ENCODE measurements at regions not wholly inside any gene's neighbourhood (a gene's known extent, or its start where the extent isn't known, plus 50 kb on each side); places are given as distances from the start of the nearest gene placed in this dataset.

GRCh38 chr18:60753753-60754152 is 381.2 kb upstream of the MC4R start:
- intact Hi-C loops (cut with micrococcal nuclease): no loop called here
- H3K27me3 Mint-ChIP-seq (ENCODE audit: low read depth): no peaks in the 10 kb centered on the region

DNA sequence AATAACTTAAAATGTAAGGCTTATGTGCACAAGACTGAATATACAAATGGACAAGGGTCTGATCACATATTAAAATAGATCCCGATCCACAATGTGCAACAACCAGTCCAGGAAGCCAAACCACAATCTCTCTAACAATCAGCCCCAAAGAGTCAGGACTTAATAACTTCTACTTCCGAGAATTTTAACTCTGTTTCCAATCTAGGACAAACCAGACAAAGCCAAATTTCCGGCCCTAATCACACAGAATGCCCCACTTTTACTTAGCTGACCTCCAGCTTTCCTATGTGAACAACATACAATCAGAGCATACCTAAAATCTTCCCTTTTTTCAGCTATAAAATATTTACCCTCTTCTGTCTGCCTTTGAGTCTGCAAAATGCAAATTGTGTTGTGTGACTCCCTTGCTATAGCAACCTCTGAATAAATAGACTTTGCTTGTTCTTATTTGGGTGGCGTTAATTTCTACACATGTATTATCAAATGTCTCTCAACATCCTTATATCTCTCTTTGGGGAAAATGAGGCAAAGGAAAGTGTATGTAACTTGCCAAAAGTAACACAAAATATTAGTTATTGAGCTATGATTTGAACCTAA is 381.9 kb upstream of the MC4R start:
- H3K27me3 Mint-ChIP-seq (ENCODE audit: low read depth): no peaks in the 10 kb centered on the region
- intact Hi-C loops (cut with micrococcal nuclease): no loop called here
- no peak overlapping the region for H3K4me3 Mint-ChIP-seq
- CTCF ChIA-PET: interaction anchor here (1.5 kb wide), 1 partner anchor 9 kb away, joined by 4 read pairs; no protein-coding TSS in a partner anchor
- H3K9me3 Mint-ChIP-seq: peaks cover 2% of the 10 kb centered on the region
- H3K4me1 Mint-ChIP-seq (ENCODE audit: low read depth): no peaks in the 10 kb centered on the region
- no peak for DNase-seq
- H3K27ac Mint-ChIP-seq: no peak overlapping the region
- H3K36me3 Mint-ChIP-seq (ENCODE audit: low read depth): no peaks in the 10 kb centered on the region

More at GRCh38 chr18:60753753-60754152, 381.2 kb upstream of the MC4R start:
- CTCF ChIA-PET: no interaction called here
- Mint-ChIP-seq H3K27ac (no peak overlapping the region), H3K4me1 (ENCODE audit: low read depth) (no peaks in the 10 kb centered on the region), H3K9me3 (peaks cover 2% of the 10 kb centered on the region), H3K36me3 (ENCODE audit: low read depth) (no peaks in the 10 kb centered on the region), H3K4me3 (no peak overlapping the region)
- no peak for DNase-seq

DNA sequence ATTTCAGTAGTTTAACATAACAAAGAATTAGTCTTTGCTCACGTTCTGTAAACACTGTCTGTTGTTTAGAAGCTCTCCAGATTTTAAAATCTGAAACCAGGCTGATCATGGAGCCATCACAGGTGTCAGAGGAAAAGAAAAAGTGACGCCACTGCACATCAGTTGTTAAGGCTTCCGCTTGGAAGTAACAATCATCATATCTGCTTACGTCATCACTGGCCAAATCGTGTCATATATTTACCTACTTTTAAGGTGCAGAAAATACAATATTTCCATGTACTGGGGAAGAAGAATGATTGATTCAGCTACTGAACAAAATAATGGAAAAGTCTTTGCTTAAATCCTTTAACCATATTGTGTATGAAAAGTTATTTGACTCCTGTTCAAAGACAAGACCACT is 382.6 kb upstream of the MC4R start:
- no peaks in the 10 kb centered on the region for H3K4me1 Mint-ChIP-seq (ENCODE audit: low read depth)
- H3K27ac Mint-ChIP-seq: no peak overlapping the region
- intact Hi-C loops (cut with micrococcal nuclease): no loop called here
- H3K9me3 Mint-ChIP-seq: peaks cover 2% of the 10 kb centered on the region
- CTCF ChIA-PET: interaction anchor here (1.5 kb wide), 1 partner anchor 9 kb away, joined by 4 read pairs; no protein-coding TSS in a partner anchor
- H3K36me3 Mint-ChIP-seq (ENCODE audit: low read depth): no peaks in the 10 kb centered on the region
- no peak for DNase-seq
- H3K27me3 Mint-ChIP-seq (ENCODE audit: low read depth): no peaks in the 10 kb centered on the region
- H3K4me3 Mint-ChIP-seq: no peak overlapping the region

- Mint-ChIP-seq H3K36me3 (ENCODE audit: low read depth) (no peaks in the 10 kb centered on the region), H3K4me1 (ENCODE audit: low read depth) (no peaks in the 10 kb centered on the region), H3K27ac (no peak overlapping the region), H3K27me3 (ENCODE audit: low read depth) (no peaks in the 10 kb centered on the region), H3K9me3 (peaks cover 3% of the 10 kb centered on the region), H3K4me3 (no peak overlapping the region)
- DNase-seq: no peak
- intact Hi-C loops (cut with micrococcal nuclease): no loop called here
- CTCF ChIA-PET: no interaction called here
These were observed 403.4 kb upstream of the MC4R start for GRCh38 chr18:60775978-60776377.

DNA sequence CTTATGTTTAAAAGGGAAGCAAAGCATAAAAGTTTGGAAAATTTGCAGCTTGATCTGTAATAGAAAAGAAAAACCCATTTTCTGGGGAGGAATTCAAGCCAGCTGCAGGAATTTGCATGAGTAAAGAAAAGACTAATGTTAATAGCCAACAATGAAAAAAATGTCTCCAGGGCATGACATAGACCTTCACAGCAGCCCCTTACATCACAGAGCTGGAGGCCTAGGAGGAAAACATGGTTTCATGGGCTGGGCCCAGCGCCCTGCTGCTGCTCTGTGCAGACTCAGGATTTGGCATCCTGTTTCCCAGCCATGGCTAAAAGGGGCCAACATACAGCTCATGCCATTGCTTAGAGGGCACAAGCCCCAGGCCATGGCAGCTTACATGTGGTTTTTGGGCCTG is 411.6 kb upstream of the MC4R start:
- no peaks in the 10 kb centered on the region for H3K4me1 Mint-ChIP-seq (ENCODE audit: low read depth)
- H3K27ac Mint-ChIP-seq: no peak overlapping the region
- CTCF ChIA-PET: no interaction called here
- intact Hi-C loops (cut with micrococcal nuclease): no loop called here
- H3K27me3 Mint-ChIP-seq (ENCODE audit: low read depth): no peaks in the 10 kb centered on the region
- H3K36me3 Mint-ChIP-seq (ENCODE audit: low read depth): no peaks in the 10 kb centered on the region
- peaks cover 4% of the 10 kb centered on the region for H3K9me3 Mint-ChIP-seq
- no peak for DNase-seq
- H3K4me3 Mint-ChIP-seq: no peak overlapping the region

GRCh38 chr18:60794802-60795201 is 422.2 kb upstream of the MC4R start:
- peaks cover 18% of the 10 kb centered on the region for H3K9me3 Mint-ChIP-seq
- intact Hi-C loops (cut with micrococcal nuclease): no loop called here
- no peaks in the 10 kb centered on the region for H3K4me1 Mint-ChIP-seq (ENCODE audit: low read depth)
- CTCF ChIA-PET: no interaction called here
- H3K36me3 Mint-ChIP-seq (ENCODE audit: low read depth): no peaks in the 10 kb centered on the region
- no peaks in the 10 kb centered on the region for H3K27me3 Mint-ChIP-seq (ENCODE audit: low read depth)
- no peak overlapping the region for H3K4me3 Mint-ChIP-seq
- no peak overlapping the region for H3K27ac Mint-ChIP-seq
- DNase-seq: no peak

DNA sequence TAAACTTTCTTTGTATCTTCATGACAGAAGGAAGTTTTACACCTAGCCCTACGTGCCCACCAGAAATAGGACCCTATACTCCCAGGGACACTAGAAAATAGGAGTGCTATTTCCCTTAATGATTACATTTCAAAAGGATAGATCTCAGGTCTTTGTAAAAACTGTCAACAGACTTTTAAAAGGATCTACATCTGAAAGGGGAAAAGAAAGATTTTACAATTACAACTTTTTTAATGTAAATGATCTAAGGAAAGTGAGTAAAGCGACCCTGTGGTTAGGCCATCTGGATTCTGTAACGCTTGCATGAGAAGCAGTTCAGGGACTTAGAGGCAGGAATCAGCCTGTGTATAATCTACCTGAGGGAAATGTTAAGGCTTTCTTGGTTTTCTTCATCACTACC is 431.8 kb upstream of the MC4R start:
- Mint-ChIP-seq H3K36me3 (ENCODE audit: low read depth) (no peaks in the 10 kb centered on the region), H3K9me3 (peaks cover 8% of the 10 kb centered on the region), H3K4me1 (ENCODE audit: low read depth) (no peaks in the 10 kb centered on the region), H3K27me3 (ENCODE audit: low read depth) (no peaks in the 10 kb centered on the region), H3K27ac (no peak overlapping the region), H3K4me3 (no peak overlapping the region)
- CTCF ChIA-PET: no interaction called here
- no peak for DNase-seq
- intact Hi-C loops (cut with micrococcal nuclease): no loop called here

DNA sequence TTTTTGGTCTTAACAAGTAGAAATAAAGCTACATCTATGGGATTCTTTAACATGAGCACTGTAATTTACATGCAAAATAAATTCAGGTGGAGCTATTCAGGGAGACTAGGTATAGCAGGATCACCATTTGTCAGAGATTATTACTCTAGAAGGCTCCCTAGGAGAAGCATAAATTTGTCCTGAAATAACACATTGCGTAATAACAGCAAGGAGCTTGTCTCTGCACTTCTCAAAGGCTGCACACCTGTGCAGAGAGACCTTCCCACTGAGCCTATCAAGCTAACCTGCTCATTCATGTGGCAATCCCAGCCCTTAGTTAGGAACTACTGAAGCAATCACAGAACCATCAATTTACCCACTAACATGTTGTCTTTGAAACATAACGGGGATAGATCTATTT is 437.4 kb upstream of the MC4R start:
- Mint-ChIP-seq H3K27ac (no peak overlapping the region), H3K4me1 (ENCODE audit: low read depth) (no peaks in the 10 kb centered on the region), H3K27me3 (ENCODE audit: low read depth) (no peaks in the 10 kb centered on the region), H3K9me3 (no peaks in the 10 kb centered on the region), H3K4me3 (no peak overlapping the region), H3K36me3 (ENCODE audit: low read depth) (no peaks in the 10 kb centered on the region)
- intact Hi-C loops (cut with micrococcal nuclease): loop anchor here (5.0 kb wide), 1 partner anchor 692 kb away; no protein-coding TSS in a partner anchor
- no peak for DNase-seq
- CTCF ChIA-PET: no interaction called here

GRCh38 chr18:60812921-60813320 is 440.3 kb upstream of the MC4R start:
- Mint-ChIP-seq H3K9me3 (peaks cover under 1% of the 10 kb centered on the region), H3K4me1 (ENCODE audit: low read depth) (no peaks in the 10 kb centered on the region), H3K4me3 (no peak overlapping the region), H3K36me3 (ENCODE audit: low read depth) (no peaks in the 10 kb centered on the region), H3K27ac (no peak overlapping the region), H3K27me3 (ENCODE audit: low read depth) (no peaks in the 10 kb centered on the region)
- intact Hi-C loops (cut with micrococcal nuclease): no loop called here
- no peak for DNase-seq
- CTCF ChIA-PET: no interaction called here

- no peaks in the 10 kb centered on the region for H3K4me1 Mint-ChIP-seq (ENCODE audit: low read depth)
- CTCF ChIA-PET: no interaction called here
These were observed 453.8 kb upstream of the MC4R start for GRCh38 chr18:60826346-60826745.

DNA sequence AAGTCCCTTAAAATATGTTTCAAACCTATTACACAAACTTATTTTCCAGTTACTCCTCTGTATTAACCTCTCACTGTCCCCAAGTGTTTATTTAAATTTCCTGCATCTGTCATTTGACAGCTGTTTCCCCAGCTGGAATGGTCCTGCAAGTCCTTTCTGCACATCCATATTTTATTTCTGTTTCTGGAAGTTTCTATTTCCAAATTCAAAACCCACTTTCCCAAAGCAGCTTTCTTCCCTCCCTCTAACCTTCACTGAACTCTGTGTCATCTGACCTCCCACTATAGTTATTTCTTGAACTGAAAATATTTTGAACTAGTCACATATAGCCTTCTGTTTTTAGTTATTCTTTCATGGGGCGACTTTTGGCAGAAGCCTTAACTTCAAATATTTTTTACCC is 459.4 kb upstream of the MC4R start:
- Mint-ChIP-seq H3K36me3 (ENCODE audit: low read depth) (no peaks in the 10 kb centered on the region), H3K4me3 (no peak overlapping the region), H3K4me1 (ENCODE audit: low read depth) (no peaks in the 10 kb centered on the region), H3K27me3 (ENCODE audit: low read depth) (no peaks in the 10 kb centered on the region), H3K27ac (no peak overlapping the region), H3K9me3 (no peaks in the 10 kb centered on the region)
- no peak for DNase-seq
- intact Hi-C loops (cut with micrococcal nuclease): no loop called here
- CTCF ChIA-PET: no interaction called here

More at GRCh38 chr18:60826346-60826745, 453.8 kb upstream of the MC4R start:
- intact Hi-C loops (cut with micrococcal nuclease): no loop called here
- no peaks in the 10 kb centered on the region for H3K27me3 Mint-ChIP-seq (ENCODE audit: low read depth)
- DNase-seq: no peak
- no peaks in the 10 kb centered on the region for H3K9me3 Mint-ChIP-seq
- H3K4me3 Mint-ChIP-seq: no peak overlapping the region
- no peak overlapping the region for H3K27ac Mint-ChIP-seq
- no peaks in the 10 kb centered on the region for H3K36me3 Mint-ChIP-seq (ENCODE audit: low read depth)

DNA sequence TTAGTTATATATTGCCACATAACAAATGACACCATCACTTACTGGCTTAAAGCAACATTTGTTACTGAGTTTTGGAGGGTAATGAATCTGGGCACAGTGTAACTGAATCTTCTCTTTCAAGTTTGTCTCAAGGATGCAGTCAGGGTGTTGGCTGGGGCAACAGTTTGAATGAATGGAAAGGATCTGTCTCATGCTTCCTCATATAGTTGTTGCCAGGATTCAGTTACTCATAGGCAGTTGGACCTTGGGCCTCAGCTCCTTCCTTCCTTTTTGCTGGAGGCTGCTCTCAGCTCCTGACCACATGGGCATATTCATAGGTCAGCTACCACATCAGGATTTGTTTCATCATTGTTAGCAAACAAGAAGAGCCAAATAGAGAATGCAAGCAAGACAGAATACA is 466.1 kb upstream of the MC4R start:
- no peak overlapping the region for H3K27ac Mint-ChIP-seq
- no peaks in the 10 kb centered on the region for H3K36me3 Mint-ChIP-seq (ENCODE audit: low read depth)
- H3K9me3 Mint-ChIP-seq: peaks cover 8% of the 10 kb centered on the region
- no peak for DNase-seq
- no peaks in the 10 kb centered on the region for H3K4me1 Mint-ChIP-seq (ENCODE audit: low read depth)
- CTCF ChIA-PET: no interaction called here
- no peak overlapping the region for H3K4me3 Mint-ChIP-seq
- intact Hi-C loops (cut with micrococcal nuclease): no loop called here
- no peaks in the 10 kb centered on the region for H3K27me3 Mint-ChIP-seq (ENCODE audit: low read depth)

DNA sequence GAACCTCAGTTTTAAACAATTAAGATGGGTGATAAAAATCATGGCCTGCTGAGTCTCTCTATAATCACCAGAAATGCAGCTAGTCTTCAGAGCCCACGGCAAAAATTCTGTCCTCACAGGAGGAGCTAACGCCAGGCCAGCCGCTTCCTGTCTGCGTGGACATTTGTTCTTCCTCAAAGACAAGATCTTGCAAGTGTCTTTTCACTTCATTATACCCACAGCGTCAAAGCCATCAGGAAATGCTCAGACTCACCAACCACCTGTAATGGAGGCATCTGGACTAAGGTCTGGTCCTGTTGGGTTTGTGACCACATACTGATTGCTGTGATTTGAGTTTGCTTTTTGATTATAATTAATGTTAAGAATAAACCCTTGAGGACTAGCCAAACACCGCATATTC is 473.8 kb upstream of the MC4R start:
- Mint-ChIP-seq H3K36me3 (ENCODE audit: low read depth) (no peaks in the 10 kb centered on the region), H3K4me3 (no peak overlapping the region), H3K9me3 (peaks cover 25% of the 10 kb centered on the region), H3K4me1 (ENCODE audit: low read depth) (no peaks in the 10 kb centered on the region), H3K27me3 (ENCODE audit: low read depth) (no peaks in the 10 kb centered on the region), H3K27ac (no peak overlapping the region)
- DNase-seq: no peak
- intact Hi-C loops (cut with micrococcal nuclease): no loop called here
- CTCF ChIA-PET: no interaction called here

GRCh38 chr18:60847517-60847916 is 474.9 kb upstream of the MC4R start:
- CTCF ChIA-PET: no interaction called here
- H3K27me3 Mint-ChIP-seq (ENCODE audit: low read depth): no peaks in the 10 kb centered on the region
- no peaks in the 10 kb centered on the region for H3K4me1 Mint-ChIP-seq (ENCODE audit: low read depth)
- intact Hi-C loops (cut with micrococcal nuclease): no loop called here
- no peaks in the 10 kb centered on the region for H3K36me3 Mint-ChIP-seq (ENCODE audit: low read depth)
- peaks cover 16% of the 10 kb centered on the region for H3K9me3 Mint-ChIP-seq
- no peak for DNase-seq
- no peak overlapping the region for H3K4me3 Mint-ChIP-seq
- H3K27ac Mint-ChIP-seq: no peak overlapping the region

Measured in activated naive CD4-positive, alpha-beta T cell treated with anti-CD3 and anti-CD28 coated beads for 36 hours (primary cell).